GDM1 (cell line): ENCODE measurements at regions not wholly inside any gene's neighbourhood (a gene's known extent, or its start where the extent isn't known, plus 50 kb on each side); places are given as distances from the start of the nearest gene placed in this dataset.

Experiments
- DNase-seq: peaks from one replicate; lab custom pipeline; 2025; lab: John Stamatoyannopoulos, UW

DNA sequence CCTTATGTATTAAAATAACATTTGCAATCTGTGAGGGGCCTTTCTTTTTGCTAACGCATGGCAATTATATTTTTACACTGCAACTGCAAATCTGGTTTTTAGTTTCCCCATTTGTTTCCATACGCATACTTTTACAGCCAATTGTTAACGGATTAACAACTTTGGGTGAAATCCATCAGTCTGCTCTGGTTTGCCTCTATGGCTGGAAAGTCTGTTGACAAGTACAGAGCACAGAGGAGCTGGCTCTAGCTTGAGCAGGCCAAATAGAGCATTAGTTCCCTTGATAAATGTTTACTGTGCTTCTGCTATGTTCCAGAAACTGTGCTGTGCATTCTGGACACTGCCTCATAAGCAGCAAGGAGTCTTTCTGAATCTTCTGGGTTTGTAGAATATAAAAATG is 400.4 kb upstream of the KIF2A start:
- DNase-seq = no peak

DNA sequence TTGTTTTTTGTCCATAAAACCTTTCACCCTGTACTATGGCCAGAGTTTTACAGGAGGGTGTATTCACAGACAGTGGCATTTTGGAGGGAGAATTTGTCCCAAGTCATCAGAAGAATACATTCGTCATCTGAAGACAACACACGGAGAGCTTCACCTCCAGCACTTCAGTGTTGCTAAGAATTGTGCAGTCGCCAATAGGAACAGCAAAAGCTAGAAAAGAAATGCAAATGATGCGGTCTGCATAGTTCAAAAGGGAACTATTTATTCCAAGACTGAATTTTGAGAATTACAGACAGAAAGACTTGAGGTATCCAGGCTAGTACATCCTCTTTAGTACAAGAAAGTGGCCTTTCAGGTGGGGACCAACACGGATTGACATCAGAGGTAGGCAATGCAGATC is 399.2 kb upstream of the KIF2A start:
- no peak for DNase-seq

DNA sequence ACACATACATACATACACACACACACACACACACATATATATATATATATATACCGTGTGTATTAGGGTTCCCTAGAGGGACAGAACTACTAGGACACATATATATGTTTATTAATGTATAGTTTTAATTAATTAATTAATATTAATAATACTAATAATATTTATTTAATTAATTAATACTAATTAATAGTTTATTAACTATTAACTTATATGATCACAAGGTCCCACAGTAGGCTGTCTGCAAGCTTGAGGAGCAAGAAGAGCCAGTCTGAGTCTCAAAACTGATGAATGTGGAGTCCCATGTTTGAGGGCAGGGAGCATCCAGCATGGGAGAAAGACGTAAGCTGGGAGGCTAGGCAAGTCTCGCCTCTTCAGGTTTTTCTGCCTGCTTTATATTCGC is 398.0 kb upstream of the KIF2A start:
- DNase-seq = no peak

DNA sequence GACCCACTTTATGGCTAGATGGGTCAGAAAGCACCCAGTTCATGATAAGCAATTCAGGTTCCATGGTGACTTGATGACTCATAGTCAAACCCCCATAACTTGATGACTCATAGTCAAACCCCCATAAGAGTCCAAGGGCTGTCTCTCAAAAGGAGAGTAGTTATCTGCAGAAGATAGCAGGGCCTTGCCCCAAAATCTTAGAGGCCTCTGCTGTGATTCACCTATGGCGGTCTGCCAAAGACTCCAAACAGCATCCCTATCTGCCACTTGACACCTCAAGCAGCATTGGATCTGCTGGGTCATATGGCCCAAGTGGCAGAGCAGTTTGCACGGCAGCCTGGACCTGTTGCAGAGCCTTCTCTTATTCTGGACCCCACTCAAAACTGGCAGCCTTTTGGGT is 395.2 kb upstream of the KIF2A start:
- no peak for DNase-seq

DNA sequence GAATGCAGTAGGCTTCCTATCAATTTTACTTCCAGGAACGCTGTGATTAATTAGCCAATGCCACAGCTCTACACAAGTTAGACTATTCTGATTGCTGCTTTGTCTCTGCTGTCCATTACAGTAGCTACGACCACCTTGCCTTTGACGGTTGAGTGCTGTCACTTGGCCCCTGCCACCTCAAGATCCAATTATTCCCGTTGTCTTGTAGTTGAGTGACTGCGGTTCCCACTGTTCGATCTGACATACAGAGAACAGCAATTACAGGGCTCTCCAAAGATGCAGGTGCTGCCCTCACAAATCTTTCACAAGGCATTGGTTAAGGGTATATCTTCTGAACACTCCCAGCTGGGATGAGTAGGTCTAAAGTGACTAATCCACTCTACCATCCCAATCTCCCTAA is 393.4 kb upstream of the KIF2A start:
- DNase-seq = no peak

DNA sequence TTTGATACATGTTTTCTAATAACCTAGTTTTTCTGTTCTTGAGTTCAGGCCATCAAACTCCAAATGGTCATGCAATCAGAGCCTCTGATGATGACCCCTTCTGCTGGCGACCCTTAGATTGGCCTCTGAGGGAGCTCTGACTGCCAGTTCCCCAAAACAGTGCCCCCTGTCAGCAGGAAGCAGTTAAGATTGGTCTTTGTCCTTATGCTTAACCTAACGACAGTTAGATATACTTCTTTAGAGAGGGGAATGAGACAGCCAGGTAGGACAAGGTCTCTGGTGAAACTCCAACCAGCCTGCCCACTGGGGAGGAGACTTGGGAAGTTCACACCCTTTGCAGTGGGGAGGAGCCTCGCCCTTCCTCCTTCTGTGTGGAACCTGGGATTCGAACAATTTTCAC is 390.4 kb upstream of the KIF2A start:
- no peak for DNase-seq

DNA sequence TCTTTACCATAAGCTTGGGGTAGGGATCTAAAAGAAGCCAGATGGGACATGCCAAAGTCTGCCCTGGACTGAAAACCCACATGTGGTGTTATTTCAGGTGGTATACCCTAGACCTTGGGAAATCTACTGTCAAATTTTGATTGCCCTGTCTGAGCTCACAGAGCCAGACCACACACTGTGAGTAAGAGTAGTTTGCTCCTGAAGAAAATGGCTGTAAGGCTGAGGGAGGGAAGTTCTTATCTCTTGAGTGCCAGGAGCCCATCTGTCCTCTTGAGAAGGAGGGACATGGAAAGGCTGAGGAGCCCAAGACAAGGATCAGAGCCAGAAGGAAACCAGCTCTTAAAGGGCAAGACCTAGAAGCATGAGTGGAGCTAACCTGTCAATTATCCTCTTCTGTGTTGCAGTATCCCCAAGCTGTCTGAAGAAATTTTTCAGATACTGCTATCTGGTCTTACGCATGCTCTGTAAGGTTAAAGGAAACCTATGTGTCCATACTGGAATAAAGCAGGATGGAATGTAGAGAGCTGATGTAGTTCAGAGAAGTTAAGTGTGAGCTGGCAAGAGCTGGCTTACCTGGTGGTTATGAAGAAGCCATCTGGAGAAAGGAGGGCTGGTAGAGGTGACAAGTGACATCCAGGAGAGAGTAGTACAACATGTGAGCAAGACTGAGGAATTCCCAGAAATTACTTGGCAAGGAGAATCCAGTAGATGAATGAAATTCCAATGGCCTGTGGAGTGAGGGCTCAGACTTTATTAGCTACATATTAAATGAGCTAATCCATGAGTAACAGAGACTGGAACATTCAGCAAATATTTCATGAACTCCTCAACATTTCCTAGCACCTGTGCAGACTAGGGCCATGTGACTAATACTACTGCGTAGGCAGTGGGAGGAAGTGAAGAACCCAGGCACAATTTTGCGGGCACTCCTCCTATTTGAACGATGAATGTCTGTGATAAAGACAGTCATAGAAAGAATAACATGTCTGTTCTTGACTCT is 389.1 kb upstream of the KIF2A start:
- DNase-seq = no peak

DNA sequence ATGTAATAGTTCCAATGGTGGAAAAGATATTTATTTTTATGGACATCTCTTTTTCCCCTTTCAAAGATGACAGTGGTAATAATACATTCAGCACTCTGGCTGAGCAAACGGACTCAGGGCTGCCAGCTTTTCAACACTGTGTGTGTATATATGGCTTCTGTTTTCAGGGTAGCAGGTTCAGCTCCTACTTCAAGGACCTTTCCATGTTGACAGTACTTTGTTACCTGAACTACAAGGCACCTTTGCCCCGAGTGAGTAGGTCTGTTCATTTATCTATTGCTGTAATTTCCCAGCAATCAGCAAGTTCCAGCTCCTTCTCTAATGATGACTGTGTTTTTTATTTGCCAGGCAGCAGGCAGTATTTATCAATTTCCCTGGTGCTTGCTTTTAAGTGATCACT is 387.4 kb upstream of the KIF2A start:
- DNase-seq = no peak

DNA sequence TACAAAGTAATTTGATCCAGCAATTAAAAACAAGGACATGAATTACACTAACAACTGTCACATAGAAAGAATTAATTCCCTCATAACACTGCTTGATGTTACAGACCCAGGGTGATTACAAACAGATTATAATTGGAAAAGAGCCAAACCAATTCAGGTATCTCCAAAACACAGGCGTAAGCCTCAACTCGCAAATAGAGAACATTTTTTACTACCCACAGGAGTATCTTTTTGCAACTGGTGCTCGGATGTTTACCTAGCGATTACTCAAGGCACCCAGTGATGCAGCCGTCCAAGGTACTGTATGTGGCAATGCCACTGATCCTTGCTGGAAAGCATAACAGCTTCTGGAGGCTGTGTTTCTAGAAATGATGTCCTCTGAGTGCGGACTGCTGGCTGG is 386.1 kb upstream of the KIF2A start:
- DNase-seq = no peak

DNA sequence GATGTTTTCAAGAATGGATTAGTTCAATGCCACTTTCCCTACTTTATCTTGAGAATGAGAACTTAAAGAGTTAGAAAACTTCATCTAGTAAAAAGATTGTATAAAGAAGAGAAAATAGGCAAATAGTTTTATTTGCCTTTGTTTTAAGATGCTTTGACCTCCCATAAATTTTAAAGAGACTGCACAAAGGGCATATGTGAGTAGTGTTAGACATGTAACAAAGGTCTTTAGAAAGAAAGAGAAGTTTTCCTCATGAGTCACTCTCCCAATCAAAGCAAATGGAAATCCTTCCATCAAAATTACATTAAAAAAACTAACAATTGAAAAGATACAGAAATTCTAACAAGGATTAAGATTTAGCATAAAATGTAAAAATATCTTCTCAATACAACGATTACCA is 381.8 kb upstream of the KIF2A start:
- no peak for DNase-seq

DNA sequence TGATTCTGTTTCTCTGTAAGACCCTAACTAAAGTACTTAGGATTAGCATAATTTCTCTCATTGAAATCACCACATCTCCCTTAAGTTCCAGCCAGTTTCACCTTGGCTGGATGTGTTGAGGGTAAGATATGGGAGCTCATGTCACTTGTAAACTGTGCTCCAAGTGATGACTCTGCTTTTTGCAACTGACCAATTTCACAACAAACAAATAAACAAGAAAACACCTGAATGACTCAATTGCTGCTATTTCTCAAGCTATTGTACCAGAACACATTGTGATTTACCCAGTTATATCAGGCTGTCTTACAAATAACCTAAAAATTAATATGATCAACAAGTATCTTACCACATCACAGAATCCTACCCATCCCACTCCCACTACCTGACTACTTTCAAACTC is 379.1 kb upstream of the KIF2A start:
- no peak for DNase-seq

DNA sequence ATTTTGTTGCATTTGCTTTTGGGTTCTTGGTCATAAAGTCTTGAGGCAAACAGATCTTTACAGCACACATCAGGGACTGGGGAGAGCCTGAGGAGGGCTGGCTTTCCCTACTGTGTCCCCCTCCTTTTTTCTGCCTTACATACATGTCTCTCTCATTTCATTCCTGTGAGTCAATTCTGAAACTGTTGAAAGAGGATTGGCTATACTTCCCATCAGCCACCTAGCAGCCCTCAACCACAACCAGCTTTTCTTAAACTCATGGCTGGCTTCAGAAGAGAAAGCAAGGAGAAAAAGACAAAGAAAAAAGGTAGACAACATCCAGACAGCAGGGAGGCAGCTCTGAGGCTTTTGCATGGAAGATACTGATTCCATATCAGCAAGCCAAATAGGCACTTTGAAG is 374.8 kb upstream of the KIF2A start:
- DNase-seq = no peak

DNA sequence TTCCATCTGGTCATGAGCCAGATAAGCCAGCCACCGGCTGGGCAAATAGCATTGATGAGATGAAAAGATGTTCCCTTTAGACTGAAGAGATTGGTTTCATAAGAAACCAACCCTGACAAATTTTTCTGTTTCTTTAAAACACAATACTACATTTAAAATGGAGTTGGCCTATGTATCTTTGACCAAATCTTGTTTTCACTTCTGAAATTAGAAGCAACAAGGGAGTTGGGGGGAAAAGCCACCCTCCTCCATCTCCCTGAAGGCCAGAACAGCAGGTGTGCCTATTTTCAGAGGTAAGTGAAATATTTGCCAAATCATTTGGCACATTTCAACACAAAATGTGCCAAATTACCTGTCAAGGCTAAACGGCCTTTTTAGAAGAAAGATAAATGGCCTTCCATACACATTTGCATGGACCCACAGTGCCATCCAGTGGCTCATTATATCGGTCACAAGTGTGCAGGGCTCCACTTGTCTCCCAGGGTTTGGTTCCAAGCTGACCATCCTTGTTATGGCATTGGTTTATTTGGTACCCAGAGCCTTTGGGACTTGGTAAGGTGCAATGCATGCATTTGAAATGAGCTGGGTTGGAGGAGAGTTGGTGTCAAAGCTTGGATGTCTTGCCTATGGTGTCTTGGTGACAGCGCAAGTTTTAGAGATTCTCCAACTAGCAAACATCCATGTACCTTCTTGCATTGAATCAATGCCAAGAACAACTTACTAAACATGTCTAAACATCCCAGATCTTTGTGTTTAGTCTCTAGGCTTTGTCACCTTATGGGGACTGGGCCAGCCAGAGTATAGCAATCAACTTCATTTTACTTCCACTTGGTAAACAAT is 372.0 kb upstream of the KIF2A start:
- peak; percentile 30 for DNase-seq

DNA sequence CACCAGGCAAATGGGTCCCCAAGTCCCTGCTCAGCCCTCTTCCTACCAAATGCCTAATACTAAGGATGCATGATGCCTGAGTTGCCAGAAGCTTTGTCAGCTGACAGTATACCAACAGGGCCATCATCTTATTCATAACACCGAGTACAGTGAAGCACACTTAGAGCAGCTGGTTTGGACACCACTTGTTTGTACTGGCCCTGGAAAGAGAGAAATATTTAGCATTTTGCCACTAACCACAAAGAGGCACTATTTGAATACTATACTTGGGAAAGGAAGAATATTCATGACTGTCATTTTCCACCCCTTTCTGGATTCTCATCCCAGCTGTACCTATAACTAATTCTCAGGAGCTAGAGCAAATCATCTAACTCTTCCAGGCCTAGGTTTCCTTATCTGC is 364.4 kb upstream of the KIF2A start:
- no peak for DNase-seq

DNA sequence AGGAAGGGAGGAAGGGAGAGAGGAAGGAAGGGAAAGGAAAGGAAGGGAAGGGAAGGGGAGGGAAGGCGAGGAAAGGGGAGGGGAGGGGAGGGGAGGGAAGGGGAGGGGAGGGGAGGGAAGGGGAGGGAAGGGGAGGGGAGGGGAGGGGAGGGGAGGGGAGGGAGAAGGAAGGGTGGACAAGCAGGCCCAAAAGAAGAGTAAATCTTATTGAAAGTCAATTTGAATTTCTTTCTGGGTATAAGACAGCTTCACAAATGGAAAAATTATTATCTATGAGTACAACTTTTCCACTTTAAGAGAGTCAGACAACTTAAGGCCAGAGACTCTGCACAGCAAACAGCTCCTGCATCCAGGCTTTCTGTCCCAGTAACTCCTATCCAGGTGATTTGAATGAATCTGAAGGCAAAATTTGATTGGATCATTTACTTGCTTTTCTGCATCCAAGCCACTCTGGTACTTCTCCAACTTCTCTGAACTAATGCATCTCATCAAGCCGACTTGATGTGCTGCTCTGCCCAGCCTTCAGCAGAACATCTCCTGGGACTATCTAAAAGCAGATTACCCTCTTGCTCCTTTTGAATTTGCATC is 363.4 kb upstream of the KIF2A start:
- no peak for DNase-seq

DNA sequence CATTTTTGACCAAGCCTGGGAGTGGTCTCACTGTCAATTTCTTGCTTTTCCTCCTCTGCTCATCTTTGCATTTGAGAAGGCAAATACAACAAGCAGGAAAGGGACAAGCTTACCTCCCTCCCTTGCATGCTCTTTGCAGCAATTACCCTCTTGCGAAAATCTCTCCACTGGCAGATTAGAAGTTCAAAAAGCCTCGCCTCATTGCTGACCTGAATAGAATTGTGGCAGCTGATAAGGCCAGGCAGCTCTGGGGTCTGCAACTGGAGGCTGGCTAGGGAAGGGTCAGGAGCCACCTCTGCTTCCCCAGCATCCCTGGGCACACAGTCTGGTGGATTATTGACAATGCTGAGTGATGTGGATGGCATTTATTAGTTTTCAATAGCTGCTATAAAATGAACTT is 362.3 kb upstream of the KIF2A start:
- DNase-seq = no peak

DNA sequence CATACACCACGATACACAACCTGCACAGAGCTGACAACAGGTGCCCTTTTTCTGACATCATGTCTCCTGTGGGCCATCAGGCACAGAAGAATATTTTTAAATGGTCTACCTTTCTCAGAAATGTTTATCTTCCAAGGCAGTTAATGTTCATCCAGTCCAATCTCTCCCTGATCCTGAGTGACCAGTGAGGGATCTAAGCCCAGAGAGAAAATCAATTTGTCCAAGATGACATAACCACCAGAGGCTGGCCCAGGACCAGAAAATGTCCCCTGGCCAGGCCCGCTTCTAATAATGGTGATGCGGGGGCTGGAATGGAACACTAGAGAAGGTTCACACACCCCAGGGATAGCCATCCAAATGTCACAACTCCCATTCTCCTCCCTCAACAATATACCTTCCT is 357.9 kb upstream of the KIF2A start:
- no peak for DNase-seq

DNA sequence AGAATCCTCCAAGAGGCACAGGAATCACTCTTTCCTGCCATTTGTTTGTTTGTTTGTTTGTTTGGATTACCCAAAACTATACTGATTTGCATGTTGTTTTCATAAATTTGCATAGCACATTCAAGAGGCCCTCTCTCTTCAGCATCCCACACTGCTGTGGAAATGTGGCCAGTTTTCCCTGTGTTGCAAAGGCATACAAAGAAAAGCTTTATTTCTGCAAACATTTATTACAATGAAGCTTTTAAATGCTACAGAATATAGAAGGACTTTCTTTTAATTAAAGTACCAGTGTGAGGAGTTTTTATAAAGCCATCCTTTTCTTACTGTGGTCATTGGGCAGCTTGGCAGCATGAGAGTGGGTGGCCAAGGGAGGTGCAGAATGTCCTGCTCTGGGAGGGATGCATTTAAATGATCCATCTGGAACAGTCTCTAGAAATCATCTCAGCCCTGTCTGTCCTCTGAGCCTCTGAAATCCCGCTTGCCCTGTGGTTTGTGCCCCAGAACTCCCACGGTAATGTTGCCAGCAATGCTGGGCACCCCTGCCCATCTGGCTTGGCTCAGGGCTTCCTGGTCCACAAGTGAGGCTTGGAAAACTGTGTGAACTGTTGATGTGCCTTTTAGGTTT is 356.8 kb upstream of the KIF2A start:
- no peak for DNase-seq

DNA sequence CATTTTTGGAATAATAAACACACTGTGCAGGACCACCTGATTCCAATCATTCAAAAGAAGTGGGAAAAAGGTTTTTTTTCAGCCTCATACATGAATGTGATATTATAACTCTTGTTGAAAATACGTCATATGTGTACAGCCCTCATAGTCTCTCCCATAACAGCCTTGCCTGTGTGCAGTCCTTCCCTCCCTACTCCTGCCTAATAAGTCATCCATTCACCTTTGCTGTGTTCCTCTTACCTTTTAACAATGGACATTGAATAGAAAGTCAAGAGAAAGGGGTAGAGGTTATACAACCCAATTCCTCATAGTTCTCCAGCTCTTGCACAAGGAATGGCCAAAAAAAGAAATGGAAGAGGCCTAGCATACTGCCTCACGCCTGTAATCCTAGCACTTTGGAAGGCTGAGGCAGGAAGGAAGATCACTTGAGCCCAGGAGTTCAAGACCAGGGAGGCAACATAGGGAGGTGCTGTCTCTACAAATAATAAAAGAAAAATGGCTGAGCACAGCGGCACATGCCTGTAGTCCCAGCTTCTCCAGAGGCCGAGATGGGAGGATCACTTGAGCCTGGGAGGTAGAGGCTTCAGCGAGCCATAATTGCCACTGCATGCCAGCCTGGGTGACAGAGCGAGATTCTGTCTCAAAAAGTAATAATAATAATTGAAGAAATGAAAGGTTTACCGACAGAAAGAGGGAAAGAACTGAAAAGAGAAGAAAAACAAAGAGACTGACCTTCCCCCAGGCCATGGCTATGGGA is 356.1 kb upstream of the KIF2A start:
- DNase-seq = no peak

DNA sequence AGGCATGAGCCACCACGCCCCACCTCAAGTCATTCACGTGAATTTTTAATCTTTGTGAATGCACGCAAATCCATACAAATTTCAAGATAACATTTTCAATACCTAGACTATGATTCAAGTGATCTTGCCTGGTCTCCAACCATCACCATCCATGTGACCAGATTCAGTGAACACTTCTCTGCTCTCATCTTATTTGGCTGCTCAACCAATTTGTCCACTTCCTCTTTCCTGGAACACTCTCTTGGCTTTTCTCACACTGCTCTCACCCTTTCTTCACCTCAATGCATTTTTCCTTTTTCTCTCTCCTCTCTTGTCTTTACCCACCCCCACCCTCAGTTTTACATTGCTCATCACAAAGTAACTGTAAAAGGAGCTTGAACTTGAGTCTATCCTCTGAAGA is 354.7 kb upstream of the KIF2A start:
- no peak for DNase-seq

DNA sequence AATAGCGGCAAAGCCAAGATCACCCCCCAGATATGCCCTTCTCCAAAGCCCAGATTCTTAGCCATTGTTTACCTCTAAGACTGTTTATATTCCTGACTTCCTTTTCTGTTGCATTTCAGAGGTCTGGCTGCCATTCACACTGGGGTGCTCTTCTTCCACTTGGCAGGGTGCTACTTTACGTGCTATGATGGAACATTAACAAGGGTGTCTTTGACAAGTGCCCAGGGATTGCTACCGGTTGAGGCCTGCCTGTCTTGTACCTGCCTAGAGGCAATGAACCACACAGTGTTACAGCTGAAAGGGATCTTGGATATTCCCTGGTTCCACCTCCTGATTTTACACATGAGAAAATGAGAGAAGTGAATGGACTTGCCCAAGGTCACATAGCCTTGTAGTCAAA is 352.1 kb upstream of the KIF2A start:
- no peak for DNase-seq

DNA sequence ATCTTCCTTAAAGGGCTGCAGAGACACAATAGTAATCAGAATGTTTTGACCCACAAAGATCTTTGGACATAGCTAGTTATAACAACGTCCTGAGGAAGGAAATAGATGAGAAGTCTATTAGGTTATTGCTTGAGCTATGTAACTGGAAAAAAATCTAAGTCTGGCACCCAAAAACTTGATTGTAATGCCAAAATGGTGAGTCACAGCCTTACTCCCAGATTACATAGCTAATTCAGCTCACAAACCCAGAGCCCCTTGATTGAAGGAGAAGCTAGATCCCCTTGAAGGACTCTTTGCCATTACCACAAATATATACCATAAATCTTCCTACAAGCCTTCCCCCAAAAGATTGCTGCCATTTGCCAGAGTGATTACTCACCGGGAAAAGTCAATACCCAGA is 341.8 kb upstream of the KIF2A start:
- DNase-seq = no peak
